GM12864 (cell line): ENCODE measurements at regions not wholly inside any gene's neighbourhood (a gene's known extent, or its start where the extent isn't known, plus 50 kb on each side); places are given as distances from the start of the nearest gene placed in this dataset.

Experiments
- DNase-seq: peaks from one replicate; pipeline ENCODE4 v3.0.0-alpha.2; 2011; ENCODE audit warnings: low read depth
- H3K4me3 ChIP-seq: 2 replicates; pipeline ENCODE4 v1.5.1; 2011; ENCODE audit warnings: mild to moderate bottlenecking, low read depth, low read length, control low read depth
- TF ChIP-seq, protein P1 (sequence below): IDR thresholded peaks from 2 replicates; pipeline ENCODE4 v1.5.1; 2011; ENCODE audit warnings: low read depth, mild to moderate bottlenecking, moderate library complexity, low read length, control low read depth, inconsistent platforms; ENCODE audit errors: missing control alignments

DNA sequence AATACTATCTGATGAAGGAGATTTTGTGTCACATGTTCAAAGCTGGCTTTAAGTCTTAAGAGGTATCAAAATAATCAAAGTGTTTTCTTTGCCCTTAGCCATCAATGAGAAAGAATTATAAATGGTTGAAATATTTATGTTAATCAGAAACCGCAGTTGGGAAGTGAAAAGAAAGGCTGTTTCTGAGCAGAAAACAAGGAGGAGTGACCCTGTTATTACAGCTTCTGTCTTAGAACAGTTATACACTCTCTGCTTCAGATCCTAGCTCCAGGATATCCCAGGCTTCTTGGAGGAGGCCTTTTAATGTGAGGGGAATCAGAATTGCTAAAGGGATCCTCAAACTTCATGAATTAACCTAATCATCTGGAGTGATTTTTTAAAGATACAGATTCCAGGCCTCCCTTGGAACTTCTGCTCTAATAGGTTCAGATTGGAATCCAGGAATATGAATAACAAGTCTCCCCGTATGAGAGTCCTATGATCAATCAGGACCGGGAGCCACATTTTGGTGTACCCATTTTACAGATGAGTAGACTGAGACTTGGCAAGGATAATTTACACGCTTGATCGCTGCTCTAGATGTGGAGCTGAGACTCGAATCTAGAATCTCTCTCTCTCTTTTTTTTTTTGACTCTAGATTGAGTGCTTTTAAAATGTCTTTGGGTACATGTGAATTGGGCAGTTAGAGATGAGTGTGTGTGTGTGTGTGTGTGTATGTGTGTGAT is 50.8 kb upstream of the JAG1 start:
- no peak overlapping the region for H3K4me3 ChIP-seq
- DNase-seq: no peak
- TF ChIP-seq, protein P1, sequence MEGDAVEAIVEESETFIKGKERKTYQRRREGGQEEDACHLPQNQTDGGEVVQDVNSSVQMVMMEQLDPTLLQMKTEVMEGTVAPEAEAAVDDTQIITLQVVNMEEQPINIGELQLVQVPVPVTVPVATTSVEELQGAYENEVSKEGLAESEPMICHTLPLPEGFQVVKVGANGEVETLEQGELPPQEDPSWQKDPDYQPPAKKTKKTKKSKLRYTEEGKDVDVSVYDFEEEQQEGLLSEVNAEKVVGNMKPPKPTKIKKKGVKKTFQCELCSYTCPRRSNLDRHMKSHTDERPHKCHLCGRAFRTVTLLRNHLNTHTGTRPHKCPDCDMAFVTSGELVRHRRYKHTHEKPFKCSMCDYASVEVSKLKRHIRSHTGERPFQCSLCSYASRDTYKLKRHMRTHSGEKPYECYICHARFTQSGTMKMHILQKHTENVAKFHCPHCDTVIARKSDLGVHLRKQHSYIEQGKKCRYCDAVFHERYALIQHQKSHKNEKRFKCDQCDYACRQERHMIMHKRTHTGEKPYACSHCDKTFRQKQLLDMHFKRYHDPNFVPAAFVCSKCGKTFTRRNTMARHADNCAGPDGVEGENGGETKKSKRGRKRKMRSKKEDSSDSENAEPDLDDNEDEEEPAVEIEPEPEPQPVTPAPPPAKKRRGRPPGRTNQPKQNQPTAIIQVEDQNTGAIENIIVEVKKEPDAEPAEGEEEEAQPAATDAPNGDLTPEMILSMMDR: no peak

DNA sequence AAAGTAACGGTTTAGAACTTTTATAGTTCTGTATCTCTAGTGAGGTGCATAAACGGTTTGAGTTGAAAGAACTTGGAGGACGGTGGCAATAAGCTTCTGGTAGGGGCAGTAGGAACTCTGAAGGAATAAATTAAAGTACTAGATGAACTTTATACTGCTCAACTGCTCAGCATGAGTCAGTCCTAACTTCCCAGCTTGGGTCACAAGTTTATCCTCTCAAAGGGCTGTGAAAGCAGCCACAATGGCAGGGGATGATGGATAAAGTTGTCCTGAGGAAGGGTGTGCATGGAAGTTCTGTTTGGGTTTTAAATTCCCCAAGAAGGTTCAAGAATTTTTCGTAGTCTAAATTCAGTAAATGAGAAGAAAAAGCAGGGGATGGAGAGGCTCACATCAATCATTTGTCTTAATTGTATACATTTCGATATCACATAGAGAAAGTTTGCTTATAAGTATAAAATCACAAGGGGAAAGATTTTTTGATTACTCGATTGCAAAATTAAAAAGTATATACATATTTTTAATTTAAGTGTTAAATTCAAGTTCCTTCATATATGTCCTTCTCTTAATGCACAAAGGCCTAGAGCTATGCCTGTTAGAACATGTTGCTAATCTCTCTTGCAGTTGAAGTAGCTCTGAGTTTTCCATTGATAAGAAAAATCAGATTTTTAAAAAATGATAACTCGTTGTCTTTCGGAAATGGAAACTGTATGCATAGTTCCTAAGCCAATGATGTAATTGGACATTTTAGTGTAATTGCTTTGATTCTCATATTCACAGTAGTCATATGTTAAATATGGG is 55.3 kb upstream of the JAG1 start:
- TF ChIP-seq, protein P1: no peak
- DNase-seq: no peak
- no peak overlapping the region for H3K4me3 ChIP-seq

DNA sequence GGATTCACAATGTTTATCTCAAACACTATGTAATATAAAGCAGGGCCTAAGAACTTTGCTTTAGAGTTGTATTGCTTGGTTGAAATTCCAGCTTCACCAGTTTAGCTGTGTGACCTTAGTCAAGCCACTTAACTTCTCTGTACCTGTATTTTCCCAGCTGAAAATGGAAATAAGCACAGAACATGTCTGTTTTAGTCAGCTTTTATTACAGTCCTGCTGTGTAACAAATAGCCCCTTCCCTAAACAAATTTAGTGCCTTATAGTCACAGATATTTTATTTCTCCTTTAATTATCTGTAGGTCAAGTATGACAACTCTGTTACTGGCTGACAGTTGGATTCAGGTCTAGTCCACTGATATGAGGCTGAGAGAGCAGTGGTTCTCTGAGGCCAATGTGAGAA is 56.0 kb upstream of the JAG1 start:
- H3K4me3 ChIP-seq: no peak overlapping the region
- no peak for DNase-seq
- TF ChIP-seq, protein P1: no peak

DNA sequence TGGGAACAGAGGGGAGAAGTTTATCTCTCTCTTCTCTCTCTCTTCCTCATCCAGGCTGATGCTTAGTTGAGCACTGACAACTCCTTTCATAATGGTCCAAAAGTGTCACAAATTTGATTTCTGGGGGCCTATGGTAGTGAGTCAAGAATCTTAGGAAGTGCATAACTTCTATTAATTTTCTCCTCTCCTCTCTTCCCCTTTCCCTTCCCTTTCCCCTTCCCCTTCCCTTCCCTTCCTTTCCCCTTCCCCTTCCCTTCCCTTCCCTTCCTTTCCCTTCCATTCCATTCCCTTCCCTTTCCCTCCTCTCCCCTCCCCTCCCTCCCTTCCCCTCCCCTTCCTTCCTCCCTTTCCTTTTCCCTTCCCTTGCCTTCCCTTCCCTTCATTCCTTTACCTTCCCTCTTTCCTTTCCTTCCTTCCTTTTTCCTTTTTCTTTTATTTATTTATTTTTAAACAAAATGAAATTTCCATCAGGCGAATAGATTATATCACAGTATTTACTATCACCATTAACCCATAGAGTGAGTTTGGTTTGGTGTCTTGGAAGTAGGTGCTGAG is 56.9 kb upstream of the JAG1 start:
- no peak overlapping the region for H3K4me3 ChIP-seq
- TF ChIP-seq, protein P1: no peak
- no peak for DNase-seq

DNA sequence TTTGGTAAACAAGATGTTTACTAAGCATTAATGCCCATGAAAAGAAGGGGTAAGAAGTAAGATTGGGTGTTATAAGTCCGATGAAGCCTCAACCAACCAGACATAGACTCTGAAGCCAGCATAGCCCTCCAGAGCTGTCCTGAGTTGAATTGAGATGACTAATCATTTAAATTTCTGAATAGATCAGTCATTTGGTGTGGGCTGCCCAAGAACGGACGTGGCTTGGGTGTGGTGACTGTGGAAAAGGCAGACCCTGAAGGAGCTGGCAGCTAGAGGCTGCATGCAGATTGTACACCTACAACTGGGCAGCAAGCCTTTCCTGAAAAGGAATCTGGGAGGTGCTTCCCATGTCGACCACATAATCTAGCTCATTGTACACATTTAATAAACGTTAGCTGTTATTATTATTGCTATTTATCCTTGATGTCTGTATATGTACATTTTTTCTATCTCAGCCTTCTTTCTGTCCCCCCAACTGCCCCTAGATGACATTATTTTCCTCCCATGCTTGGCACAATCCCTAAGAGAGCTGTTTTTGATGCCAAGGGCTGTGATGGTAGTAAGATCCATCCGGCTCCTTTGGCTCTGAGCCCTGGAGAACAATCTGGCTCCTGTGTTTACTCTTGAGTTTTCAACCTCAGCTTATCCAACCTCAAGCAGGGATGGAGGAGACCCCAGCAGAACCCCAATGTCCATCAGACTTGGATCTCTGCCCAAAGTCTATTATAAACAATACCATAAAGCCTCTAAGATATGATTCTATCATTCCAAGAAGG is 57.6 kb upstream of the JAG1 start:
- no peak for DNase-seq
- TF ChIP-seq, protein P1: no peak
- H3K4me3 ChIP-seq: no peak overlapping the region

DNA sequence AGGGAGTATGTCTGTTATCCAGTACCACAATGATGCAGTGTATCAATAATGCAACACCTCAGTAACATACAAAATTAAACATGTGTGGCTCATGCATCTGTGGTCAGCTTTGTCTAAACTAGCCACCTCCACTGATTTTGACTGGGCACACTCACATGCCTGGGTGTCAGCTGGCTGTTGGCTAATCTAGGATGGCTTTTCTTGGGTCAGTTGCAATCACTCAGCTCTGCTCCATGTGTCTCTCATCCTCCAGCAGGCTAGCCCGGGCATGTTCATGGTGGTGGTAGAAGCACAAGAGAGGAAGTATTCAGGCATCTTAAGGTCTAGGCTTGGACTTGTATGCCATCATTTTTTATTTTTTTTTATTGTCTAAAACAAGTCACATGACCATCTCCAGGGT is 59.3 kb upstream of the JAG1 start:
- DNase-seq: no peak
- TF ChIP-seq, protein P1: no peak
- H3K4me3 ChIP-seq: no peak overlapping the region
